ENCODE measurements at regions not wholly inside any gene's neighbourhood (a gene's known extent, or its start where the extent isn't known, plus 50 kb on each side); places are given as distances from the start of the nearest gene placed in this dataset.

DNA sequence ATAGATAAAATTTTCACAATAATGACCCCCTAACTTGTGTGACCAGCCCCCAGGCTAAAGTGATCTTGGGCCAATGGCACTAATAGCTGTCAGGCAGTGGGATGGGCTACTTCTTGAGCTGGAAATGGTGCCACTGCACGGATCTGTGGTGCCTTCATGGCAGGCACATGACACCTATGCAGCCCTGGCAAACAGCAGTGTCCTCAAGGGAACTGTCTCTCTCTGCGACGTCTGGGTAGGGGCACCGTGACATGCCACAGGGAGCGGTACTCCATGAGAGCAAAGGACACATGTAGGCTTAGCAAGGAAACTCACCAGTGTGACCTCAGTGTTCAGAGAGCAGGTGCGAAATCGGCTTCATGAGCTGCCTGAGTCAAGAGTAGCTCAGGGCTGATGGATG lies 161.7 kb upstream of the TWIST2 start (continued):
- TF ChIP-seq, protein P1, sequence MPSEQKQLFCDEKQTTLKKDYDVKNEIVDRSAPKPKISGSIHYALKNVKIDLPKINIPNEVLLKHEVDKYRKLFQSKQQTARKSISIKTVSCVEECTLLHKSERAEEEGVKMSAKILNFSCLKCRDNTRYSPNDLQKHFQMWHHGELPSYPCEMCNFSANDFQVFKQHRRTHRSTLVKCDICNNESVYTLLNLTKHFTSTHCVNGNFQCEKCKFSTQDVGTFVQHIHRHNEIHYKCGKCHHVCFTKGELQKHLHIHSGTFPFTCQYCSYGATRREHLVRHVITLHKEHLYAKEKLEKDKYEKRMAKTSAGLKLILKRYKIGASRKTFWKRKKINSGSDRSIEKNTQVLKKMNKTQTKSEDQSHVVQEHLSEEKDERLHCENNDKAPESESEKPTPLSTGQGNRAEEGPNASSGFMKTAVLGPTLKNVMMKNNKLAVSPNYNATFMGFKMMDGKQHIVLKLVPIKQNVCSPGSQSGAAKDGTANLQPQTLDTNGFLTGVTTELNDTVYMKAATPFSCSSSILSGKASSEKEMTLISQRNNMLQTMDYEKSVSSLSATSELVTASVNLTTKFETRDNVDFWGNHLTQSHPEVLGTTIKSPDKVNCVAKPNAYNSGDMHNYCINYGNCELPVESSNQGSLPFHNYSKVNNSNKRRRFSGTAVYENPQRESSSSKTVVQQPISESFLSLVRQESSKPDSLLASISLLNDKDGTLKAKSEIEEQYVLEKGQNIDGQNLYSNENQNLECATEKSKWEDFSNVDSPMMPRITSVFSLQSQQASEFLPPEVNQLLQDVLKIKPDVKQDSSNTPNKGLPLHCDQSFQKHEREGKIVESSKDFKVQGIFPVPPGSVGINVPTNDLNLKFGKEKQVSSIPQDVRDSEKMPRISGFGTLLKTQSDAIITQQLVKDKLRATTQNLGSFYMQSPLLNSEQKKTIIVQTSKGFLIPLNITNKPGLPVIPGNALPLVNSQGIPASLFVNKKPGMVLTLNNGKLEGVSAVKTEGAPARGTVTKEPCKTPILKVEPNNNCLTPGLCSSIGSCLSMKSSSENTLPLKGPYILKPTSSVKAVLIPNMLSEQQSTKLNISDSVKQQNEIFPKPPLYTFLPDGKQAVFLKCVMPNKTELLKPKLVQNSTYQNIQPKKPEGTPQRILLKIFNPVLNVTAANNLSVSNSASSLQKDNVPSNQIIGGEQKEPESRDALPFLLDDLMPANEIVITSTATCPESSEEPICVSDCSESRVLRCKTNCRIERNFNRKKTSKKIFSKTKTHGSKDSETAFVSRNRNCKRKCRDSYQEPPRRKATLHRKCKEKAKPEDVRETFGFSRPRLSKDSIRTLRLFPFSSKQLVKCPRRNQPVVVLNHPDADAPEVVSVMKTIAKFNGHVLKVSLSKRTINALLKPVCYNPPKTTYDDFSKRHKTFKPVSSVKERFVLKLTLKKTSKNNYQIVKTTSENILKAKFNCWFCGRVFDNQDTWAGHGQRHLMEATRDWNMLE (tag by site-specific recombination; conservative IDR thresholded peaks at IDR 0.05; ENCODE audit: low read depth), result no peak

DNA sequence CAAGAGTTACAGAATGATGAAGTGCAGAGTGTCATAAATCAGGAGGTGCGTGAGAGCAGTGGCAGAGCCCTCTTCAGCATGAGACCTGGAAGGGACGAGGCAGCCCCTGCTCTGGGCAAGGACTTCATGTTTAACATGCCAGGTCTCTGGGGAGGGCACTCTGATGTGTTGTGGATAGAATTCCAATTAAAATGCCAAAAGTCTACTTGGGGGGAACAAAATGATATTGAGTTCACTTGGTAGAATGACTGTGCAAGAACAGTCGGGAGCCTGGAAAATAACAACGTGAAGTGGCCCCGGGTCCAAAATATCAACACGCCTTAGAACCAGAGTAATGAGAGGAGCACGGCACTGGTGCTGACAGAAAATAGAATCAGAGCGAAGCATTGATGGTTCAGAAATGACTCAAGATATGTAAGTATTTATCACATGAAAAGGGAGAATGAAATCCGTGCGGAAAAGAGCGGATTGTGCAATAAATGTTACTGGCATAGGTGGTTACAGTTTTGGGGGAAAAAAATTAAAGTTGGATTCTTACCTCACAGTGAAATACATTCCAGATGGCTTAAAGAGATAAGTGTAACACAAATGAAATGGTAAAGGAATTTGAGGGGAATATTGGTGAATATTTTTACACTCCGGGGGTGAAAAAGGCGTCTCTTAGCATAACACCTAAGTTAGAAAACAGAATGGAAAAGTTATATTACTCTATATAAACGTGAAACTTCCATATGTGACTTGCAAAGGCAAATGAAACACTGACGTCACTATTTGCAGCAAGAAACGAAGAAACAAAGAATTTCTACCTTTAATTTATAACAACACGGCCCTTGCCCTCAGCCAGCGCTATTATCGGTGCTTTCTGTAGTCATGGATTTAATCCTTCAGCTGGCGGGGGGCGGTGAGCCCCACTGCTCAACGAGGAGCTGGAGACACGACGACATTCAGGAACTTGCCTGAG lies 159.4 kb upstream of the TWIST2 start:
- Histone ChIP-seq H3K27ac (ENCODE audit: extremely low read depth, low read depth, low read length) (no peak overlapping the region), H3K9me3 (ENCODE audit: control insufficient read depth, insufficient read depth, low read depth, low read length) (no peaks in the 10 kb centered on the region), H3K4me1 (ENCODE audit: control insufficient read depth, insufficient read depth, low read length) (no peaks in the 10 kb centered on the region), H3K36me3 (ENCODE audit: control insufficient read depth in 2 of 2, insufficient read depth in 1 of 2, low read length in 2 of 2) (no peaks in the 10 kb centered on the region), H3K4me3 (ENCODE audit: low read depth, low read length) (no peak overlapping the region)
- CTCF ChIA-PET, result no interaction called here
- POLR2A ChIA-PET, result no interaction called here
- TF ChIP-seq, protein P2, sequence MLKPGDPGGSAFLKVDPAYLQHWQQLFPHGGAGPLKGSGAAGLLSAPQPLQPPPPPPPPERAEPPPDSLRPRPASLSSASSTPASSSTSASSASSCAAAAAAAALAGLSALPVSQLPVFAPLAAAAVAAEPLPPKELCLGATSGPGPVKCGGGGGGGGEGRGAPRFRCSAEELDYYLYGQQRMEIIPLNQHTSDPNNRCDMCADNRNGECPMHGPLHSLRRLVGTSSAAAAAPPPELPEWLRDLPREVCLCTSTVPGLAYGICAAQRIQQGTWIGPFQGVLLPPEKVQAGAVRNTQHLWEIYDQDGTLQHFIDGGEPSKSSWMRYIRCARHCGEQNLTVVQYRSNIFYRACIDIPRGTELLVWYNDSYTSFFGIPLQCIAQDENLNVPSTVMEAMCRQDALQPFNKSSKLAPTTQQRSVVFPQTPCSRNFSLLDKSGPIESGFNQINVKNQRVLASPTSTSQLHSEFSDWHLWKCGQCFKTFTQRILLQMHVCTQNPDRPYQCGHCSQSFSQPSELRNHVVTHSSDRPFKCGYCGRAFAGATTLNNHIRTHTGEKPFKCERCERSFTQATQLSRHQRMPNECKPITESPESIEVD (tag by site-specific recombination; IDR thresholded peaks at IDR 0.05), result no peak
- no peak for TF ChIP-seq ZNF416 (tag by site-specific recombination; IDR thresholded peaks at IDR 0.05)
- TF ChIP-seq, protein P3, sequence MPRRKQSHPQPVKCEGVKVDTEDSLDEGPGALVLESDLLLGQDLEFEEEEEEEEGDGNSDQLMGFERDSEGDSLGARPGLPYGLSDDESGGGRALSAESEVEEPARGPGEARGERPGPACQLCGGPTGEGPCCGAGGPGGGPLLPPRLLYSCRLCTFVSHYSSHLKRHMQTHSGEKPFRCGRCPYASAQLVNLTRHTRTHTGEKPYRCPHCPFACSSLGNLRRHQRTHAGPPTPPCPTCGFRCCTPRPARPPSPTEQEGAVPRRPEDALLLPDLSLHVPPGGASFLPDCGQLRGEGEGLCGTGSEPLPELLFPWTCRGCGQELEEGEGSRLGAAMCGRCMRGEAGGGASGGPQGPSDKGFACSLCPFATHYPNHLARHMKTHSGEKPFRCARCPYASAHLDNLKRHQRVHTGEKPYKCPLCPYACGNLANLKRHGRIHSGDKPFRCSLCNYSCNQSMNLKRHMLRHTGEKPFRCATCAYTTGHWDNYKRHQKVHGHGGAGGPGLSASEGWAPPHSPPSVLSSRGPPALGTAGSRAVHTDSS (tag by site-specific recombination; IDR thresholded peaks at IDR 0.05), result no peak
- TF ChIP-seq, protein P4, sequence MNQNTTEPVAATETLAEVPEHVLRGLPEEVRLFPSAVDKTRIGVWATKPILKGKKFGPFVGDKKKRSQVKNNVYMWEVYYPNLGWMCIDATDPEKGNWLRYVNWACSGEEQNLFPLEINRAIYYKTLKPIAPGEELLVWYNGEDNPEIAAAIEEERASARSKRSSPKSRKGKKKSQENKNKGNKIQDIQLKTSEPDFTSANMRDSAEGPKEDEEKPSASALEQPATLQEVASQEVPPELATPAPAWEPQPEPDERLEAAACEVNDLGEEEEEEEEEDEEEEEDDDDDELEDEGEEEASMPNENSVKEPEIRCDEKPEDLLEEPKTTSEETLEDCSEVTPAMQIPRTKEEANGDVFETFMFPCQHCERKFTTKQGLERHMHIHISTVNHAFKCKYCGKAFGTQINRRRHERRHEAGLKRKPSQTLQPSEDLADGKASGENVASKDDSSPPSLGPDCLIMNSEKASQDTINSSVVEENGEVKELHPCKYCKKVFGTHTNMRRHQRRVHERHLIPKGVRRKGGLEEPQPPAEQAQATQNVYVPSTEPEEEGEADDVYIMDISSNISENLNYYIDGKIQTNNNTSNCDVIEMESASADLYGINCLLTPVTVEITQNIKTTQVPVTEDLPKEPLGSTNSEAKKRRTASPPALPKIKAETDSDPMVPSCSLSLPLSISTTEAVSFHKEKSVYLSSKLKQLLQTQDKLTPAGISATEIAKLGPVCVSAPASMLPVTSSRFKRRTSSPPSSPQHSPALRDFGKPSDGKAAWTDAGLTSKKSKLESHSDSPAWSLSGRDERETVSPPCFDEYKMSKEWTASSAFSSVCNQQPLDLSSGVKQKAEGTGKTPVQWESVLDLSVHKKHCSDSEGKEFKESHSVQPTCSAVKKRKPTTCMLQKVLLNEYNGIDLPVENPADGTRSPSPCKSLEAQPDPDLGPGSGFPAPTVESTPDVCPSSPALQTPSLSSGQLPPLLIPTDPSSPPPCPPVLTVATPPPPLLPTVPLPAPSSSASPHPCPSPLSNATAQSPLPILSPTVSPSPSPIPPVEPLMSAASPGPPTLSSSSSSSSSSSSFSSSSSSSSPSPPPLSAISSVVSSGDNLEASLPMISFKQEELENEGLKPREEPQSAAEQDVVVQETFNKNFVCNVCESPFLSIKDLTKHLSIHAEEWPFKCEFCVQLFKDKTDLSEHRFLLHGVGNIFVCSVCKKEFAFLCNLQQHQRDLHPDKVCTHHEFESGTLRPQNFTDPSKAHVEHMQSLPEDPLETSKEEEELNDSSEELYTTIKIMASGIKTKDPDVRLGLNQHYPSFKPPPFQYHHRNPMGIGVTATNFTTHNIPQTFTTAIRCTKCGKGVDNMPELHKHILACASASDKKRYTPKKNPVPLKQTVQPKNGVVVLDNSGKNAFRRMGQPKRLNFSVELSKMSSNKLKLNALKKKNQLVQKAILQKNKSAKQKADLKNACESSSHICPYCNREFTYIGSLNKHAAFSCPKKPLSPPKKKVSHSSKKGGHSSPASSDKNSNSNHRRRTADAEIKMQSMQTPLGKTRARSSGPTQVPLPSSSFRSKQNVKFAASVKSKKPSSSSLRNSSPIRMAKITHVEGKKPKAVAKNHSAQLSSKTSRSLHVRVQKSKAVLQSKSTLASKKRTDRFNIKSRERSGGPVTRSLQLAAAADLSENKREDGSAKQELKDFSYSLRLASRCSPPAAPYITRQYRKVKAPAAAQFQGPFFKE (tag by site-specific recombination; IDR thresholded peaks at IDR 0.05; ENCODE audit: borderline replicate concordance), result no peak
- no peak for TF ChIP-seq ZNF292 (tag by site-specific recombination; IDR thresholded peaks at IDR 0.05; ENCODE audit: borderline replicate concordance, low read depth)
- TF ChIP-seq, protein P5, sequence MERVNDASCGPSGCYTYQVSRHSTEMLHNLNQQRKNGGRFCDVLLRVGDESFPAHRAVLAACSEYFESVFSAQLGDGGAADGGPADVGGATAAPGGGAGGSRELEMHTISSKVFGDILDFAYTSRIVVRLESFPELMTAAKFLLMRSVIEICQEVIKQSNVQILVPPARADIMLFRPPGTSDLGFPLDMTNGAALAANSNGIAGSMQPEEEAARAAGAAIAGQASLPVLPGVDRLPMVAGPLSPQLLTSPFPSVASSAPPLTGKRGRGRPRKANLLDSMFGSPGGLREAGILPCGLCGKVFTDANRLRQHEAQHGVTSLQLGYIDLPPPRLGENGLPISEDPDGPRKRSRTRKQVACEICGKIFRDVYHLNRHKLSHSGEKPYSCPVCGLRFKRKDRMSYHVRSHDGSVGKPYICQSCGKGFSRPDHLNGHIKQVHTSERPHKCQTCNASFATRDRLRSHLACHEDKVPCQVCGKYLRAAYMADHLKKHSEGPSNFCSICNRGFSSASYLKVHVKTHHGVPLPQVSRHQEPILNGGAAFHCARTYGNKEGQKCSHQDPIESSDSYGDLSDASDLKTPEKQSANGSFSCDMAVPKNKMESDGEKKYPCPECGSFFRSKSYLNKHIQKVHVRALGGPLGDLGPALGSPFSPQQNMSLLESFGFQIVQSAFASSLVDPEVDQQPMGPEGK (tag by site-specific recombination; IDR thresholded peaks at IDR 0.05), result no peak
- TF ChIP-seq, protein P6, sequence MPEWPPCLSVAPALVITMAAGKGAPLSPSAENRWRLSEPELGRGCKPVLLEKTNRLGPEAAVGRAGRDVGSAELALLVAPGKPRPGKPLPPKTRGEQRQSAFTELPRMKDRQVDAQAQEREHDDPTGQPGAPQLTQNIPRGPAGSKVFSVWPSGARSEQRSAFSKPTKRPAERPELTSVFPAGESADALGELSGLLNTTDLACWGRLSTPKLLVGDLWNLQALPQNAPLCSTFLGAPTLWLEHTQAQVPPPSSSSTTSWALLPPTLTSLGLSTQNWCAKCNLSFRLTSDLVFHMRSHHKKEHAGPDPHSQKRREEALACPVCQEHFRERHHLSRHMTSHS (tag by site-specific recombination; IDR thresholded peaks at IDR 0.05), result no peak
- no peak for TF ChIP-seq ZFP69B (tag by site-specific recombination; IDR thresholded peaks at IDR 0.05)
- TF ChIP-seq ZNF335 (tag by site-specific recombination; conservative IDR thresholded peaks at IDR 0.05), result no peak
- TF ChIP-seq, protein P7, sequence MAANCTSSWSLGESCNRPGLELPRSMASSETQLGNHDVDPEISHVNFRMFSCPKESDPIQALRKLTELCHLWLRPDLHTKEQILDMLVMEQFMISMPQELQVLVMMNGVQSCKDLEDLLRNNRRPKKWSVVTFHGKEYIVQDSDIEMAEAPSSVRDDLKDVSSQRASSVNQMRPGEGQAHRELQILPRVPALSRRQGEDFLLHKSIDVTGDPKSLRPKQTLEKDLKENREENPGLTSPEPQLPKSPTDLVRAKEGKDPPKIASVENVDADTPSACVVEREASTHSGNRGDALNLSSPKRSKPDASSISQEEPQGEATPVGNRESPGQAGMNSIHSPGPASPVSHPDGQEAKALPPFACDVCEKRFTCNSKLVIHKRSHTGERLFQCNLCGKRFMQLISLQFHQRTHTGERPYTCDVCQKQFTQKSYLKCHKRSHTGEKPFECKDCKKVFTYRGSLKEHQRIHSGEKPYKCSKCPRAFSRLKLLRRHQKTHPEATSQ (tag by site-specific recombination; IDR thresholded peaks at IDR 0.05), result no peak
